Bronchial epithelial cell (primary cell): ENCODE measurements at regions not wholly inside any gene's neighbourhood (a gene's known extent, or its start where the extent isn't known, plus 50 kb on each side); places are given as distances from the start of the nearest gene placed in this dataset.

Source experiments
- DNase-seq: peaks from one replicate; pipeline ENCODE4 v3.0.0-alpha.2; 2010; ENCODE audit warnings: low read depth
- FAIRE-seq: peaks from 2 replicates; lab custom pipeline; 2011; peaks lifted over from hg19 to GRCh38; lab: Jason Lieb, UNC
- H3K27me3 ChIP-seq: 2 replicates; pipeline ENCODE4 v1.5.1; 2011; ENCODE audit warnings: low read length; ENCODE audit not compliant: control insufficient read depth, insufficient read depth
- H3K36me3 ChIP-seq: 2 replicates; pipeline ENCODE4 v1.5.1; 2011; ENCODE audit warnings: low read length; ENCODE audit not compliant: control insufficient read depth, insufficient read depth
- H3K4me3 ChIP-seq: 2 replicates; pipeline ENCODE4 v1.5.1; 2011; ENCODE audit warnings: mild to moderate bottlenecking, low read depth, low read length, control low read depth
- TF ChIP-seq, protein P1 (sequence below): IDR thresholded peaks from 2 replicates; pipeline ENCODE4 v1.5.1; 2011; ENCODE audit warnings: mild to moderate bottlenecking, moderate library complexity, low read length, control low read depth, inconsistent platforms; ENCODE audit not compliant: insufficient read depth, severe bottlenecking

DNA sequence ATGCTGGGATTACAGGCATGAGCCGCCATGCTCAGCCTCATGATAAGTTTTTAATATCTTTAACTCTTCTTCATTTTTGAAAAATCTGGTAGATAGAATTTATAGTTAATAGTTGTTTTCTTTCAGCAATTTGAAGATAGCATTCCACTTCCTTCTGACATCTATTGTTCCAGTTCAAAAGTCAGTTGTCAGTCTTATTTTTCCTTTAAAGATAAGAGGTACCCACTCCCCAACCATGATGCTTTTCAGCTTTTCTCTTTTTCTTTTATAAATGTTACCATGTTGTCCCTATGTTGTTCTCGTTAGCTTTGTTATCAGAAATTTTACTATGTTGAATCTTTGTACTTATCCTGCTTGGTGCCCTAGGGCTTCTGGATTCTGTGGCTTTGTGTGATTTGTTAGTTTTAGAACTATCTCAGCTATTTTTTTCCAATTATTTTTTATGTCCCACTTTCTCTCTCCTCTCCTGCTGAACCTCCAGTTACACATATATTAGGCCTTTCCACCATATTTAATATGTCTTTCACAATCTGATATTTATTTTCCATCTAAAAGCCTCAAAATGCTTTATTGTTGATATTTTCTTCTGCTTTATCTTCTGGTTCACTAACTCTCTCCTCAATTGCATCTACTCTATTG lies 181.6 kb upstream of the FOXN3 start:
- TF ChIP-seq, protein P1, sequence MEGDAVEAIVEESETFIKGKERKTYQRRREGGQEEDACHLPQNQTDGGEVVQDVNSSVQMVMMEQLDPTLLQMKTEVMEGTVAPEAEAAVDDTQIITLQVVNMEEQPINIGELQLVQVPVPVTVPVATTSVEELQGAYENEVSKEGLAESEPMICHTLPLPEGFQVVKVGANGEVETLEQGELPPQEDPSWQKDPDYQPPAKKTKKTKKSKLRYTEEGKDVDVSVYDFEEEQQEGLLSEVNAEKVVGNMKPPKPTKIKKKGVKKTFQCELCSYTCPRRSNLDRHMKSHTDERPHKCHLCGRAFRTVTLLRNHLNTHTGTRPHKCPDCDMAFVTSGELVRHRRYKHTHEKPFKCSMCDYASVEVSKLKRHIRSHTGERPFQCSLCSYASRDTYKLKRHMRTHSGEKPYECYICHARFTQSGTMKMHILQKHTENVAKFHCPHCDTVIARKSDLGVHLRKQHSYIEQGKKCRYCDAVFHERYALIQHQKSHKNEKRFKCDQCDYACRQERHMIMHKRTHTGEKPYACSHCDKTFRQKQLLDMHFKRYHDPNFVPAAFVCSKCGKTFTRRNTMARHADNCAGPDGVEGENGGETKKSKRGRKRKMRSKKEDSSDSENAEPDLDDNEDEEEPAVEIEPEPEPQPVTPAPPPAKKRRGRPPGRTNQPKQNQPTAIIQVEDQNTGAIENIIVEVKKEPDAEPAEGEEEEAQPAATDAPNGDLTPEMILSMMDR: no peak
- no peaks in the 10 kb centered on the region for H3K36me3 ChIP-seq
- no peak for FAIRE-seq
- H3K4me3 ChIP-seq: no peak overlapping the region
- no peaks in the 10 kb centered on the region for H3K27me3 ChIP-seq
- DNase-seq: peak; percentile 5

DNA sequence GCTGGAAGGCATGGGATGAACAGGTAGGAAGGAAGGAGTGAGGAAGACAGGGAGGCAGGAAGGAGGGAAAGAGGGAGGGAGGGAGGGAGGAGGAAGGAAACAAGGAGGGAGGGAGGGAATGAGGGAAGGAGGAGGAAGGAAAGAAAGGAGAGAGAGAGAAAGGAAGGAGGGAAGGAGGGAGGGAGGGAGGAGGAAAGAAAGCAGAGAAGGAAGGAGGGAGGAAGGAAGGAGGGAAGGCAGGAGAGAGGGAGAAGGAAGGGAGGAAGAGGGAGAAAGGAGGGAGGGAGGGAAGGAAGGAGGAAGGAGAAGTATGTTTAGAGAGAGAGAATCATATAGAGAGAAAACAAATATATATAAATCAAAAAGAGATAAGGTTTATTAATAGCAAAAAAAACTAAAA lies 175.9 kb upstream of the FOXN3 start:
- H3K4me3 ChIP-seq: no peak overlapping the region
- H3K36me3 ChIP-seq: no peaks in the 10 kb centered on the region
- FAIRE-seq (no peak), DNase-seq (no peak)
- TF ChIP-seq, protein P1: no peak
- no peaks in the 10 kb centered on the region for H3K27me3 ChIP-seq

DNA sequence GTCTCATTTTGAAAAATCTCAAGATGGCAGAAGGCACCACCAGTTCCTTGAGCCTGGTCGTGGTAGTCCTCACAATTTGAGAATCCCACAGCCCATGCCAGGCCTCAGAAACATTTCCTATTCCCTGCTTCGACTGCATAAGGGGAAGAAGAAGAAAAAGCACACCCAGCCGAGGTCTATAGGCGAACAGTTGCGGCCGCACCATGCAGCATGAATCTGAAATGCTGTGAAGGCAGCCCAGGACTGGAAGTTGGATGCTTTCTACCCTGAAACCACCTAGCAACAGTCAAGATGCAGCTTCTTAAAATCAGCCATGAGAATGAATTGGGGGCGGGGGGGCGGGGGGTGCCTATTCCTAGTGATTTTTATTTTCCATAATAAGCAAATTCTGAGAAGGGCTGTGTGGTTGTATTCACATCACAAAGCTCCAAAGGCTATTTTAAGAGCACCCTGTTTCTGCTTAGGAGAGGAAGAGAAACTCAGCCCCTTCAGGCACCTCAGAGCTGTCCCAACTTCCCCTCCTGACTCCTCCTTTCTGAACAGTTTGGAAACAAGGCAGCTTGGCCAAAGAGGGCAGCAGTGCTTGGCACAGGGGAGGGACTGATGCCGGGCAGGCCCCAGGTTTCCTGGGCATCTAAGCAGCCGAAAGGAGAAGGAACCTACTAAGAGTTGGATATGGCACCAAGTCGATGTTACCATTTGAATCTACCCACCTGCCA lies 172.5 kb upstream of the FOXN3 start:
- FAIRE-seq (no peak), DNase-seq (no peak)
- TF ChIP-seq, protein P1: no peak
- no peaks in the 10 kb centered on the region for H3K36me3 ChIP-seq
- no peak overlapping the region for H3K4me3 ChIP-seq
- H3K27me3 ChIP-seq: no peaks in the 10 kb centered on the region

DNA sequence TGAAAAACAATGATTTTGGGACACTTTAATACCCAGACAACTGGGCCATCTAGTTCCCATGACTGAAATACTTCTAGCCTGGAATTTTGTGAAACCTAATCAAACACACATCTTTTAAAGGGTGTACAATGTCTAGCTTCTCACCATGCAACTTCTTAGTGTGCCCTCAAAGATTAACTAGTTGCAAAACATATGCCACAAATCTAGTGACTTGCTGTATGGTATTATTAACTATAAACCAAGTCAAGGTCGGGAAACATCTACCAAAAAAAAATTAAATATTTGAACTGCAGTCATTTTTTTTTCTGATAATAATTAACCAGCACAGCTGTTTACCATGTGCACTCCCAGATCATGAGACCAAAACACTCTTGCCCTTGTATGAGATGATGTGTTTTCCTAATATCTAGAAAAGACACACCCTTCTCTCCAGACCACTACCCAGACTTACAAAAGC lies 171.8 kb upstream of the FOXN3 start:
- Histone ChIP-seq H3K36me3 (no peaks in the 10 kb centered on the region), H3K27me3 (no peaks in the 10 kb centered on the region), H3K4me3 (no peak overlapping the region)
- FAIRE-seq: no peak
- DNase-seq: no peak
- TF ChIP-seq, protein P1: no peak

DNA sequence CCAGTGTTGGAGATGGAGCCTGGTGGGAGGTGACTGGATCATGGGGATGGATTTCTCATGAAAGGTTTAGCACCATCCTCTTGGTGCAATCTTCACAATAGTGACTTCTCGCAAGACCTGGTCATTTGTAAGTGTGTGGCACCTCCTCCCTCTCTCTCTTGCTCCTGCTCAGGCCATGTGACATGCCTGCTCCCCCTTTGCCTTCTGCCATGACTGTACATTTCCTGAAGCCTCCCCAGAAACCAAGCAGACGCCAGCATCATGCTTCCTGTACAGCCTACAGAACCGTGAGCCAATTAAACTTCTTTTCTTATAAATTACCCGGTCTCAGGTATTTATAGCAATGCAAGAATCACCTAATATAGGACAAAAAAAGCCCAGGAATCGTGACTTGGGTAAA lies 171.0 kb upstream of the FOXN3 start:
- H3K27me3 ChIP-seq: no peaks in the 10 kb centered on the region
- no peaks in the 10 kb centered on the region for H3K36me3 ChIP-seq
- FAIRE-seq (no peak), DNase-seq (no peak)
- H3K4me3 ChIP-seq: no peak overlapping the region
- TF ChIP-seq, protein P1: no peak
